Mammary epithelial cell (primary cell): ENCODE measurements at regions not wholly inside any gene's neighbourhood (a gene's known extent, or its start where the extent isn't known, plus 50 kb on each side); places are given as distances from the start of the nearest gene placed in this dataset.

Experiments
- EZH2 ChIP-seq: IDR thresholded peaks from 2 replicates; pipeline ENCODE4 v1.6.1; 2012; ENCODE audit warnings: low read length, inconsistent platforms, borderline replicate concordance
- TF ChIP-seq, protein P1 (sequence below), 2 donors: IDR thresholded peaks in 1 of 2; conservative IDR thresholded peaks in 1 of 2; 2 replicates each; pipeline ENCODE4 v1.5.1; 2011 to 2012; ENCODE audit warnings: inconsistent platforms in 2 of 2, low read length in 2 of 2, mild to moderate bottlenecking in 2 of 2, control low read depth in 1 of 2, low read depth in 1 of 2; ENCODE audit not compliant: insufficient read depth in 1 of 2; ENCODE audit errors: extremely low read depth in 1 of 2

GRCh38 chr10:63773962-63774361, 252.8 kb downstream of the REEP3 start:
- no peak for TF ChIP-seq EZH2
- TF ChIP-seq, protein P1, sequence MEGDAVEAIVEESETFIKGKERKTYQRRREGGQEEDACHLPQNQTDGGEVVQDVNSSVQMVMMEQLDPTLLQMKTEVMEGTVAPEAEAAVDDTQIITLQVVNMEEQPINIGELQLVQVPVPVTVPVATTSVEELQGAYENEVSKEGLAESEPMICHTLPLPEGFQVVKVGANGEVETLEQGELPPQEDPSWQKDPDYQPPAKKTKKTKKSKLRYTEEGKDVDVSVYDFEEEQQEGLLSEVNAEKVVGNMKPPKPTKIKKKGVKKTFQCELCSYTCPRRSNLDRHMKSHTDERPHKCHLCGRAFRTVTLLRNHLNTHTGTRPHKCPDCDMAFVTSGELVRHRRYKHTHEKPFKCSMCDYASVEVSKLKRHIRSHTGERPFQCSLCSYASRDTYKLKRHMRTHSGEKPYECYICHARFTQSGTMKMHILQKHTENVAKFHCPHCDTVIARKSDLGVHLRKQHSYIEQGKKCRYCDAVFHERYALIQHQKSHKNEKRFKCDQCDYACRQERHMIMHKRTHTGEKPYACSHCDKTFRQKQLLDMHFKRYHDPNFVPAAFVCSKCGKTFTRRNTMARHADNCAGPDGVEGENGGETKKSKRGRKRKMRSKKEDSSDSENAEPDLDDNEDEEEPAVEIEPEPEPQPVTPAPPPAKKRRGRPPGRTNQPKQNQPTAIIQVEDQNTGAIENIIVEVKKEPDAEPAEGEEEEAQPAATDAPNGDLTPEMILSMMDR (conservative IDR thresholded peaks at IDR 0.05 in 1 of 2, IDR thresholded peaks at IDR 0.05 in 1 of 2; ENCODE audit: extremely low read depth in 1 of 2, insufficient read depth in 1 of 2, low read depth in 1 of 2, low read length in 2 of 2) = no peak
